LNCaP clone FGC (cell line): ENCODE measurements at regions not wholly inside any gene's neighbourhood (a gene's known extent, or its start where the extent isn't known, plus 50 kb on each side); places are given as distances from the start of the nearest gene placed in this dataset.

ENCODE experiments used
- DNase-seq: peaks from one replicate; pipeline ENCODE4 v3.0.0-alpha.2; 2011; ENCODE audit warnings: low read depth
- H3K4me3 ChIP-seq: 2 replicates; pipeline ENCODE4 v1.5.1; 2011; ENCODE audit warnings: mild to moderate bottlenecking, low read depth, low read length, control low read depth
- TF ChIP-seq, protein P1 (sequence below): IDR thresholded peaks from 2 replicates; pipeline ENCODE4 v1.5.1; 2012; ENCODE audit warnings: mild to moderate bottlenecking; ENCODE audit not compliant: control insufficient read depth, insufficient read depth; ENCODE audit errors: extremely low read depth

DNA sequence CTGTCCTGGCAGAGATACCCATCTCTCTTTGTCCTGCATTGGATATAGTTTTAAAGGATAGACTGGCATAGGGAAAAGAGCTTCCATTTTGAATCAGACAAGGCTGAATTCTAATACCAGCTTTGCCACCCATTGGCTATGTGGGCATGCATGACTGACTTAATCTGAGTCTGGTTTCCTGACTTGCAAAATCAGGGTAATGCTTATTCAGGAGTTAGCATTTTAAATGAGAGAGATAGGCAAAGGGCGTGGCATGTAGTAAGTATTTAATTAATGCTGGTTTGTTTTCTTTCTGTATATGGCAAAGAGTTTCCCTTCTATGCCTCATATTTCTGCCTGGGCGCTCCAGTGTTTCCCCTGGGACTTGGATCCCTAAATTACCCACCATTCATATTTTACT is 492.9 kb downstream of the IGSF11 start:
- TF ChIP-seq, protein P1, sequence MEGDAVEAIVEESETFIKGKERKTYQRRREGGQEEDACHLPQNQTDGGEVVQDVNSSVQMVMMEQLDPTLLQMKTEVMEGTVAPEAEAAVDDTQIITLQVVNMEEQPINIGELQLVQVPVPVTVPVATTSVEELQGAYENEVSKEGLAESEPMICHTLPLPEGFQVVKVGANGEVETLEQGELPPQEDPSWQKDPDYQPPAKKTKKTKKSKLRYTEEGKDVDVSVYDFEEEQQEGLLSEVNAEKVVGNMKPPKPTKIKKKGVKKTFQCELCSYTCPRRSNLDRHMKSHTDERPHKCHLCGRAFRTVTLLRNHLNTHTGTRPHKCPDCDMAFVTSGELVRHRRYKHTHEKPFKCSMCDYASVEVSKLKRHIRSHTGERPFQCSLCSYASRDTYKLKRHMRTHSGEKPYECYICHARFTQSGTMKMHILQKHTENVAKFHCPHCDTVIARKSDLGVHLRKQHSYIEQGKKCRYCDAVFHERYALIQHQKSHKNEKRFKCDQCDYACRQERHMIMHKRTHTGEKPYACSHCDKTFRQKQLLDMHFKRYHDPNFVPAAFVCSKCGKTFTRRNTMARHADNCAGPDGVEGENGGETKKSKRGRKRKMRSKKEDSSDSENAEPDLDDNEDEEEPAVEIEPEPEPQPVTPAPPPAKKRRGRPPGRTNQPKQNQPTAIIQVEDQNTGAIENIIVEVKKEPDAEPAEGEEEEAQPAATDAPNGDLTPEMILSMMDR: no peak
- no peak overlapping the region for H3K4me3 ChIP-seq
- no peak for DNase-seq

- TF ChIP-seq, protein P1: no peak
- DNase-seq: no peak
- no peak overlapping the region for H3K4me3 ChIP-seq
Observed at GRCh38 chr3:118543832-118544231, 490.8 kb downstream of the IGSF11 start.

- no peak for DNase-seq
- H3K4me3 ChIP-seq: no peak overlapping the region
- TF ChIP-seq, protein P1: no peak
Observed at GRCh38 chr3:118544458-118544857, 490.2 kb downstream of the IGSF11 start.

DNA sequence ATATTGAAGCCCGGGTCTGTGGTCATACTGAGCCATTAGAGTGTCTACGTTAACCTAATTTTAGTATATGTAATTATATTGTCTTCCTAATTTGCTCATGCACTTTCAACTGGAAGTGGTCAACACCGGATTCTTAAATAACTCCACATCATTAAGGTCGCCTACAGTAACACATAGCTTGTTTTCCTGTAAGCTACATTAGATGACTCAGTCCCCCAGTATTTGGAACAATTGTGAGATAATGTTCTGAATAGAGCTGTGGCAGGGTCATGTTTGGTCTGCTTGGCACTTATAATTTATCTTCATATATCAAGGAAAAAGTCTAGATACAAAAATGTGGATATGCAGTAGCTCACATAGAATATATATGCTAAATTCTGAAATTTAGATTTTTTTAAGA is 486.2 kb downstream of the IGSF11 start:
- TF ChIP-seq, protein P1: no peak
- no peak for DNase-seq
- no peak overlapping the region for H3K4me3 ChIP-seq

- no peak overlapping the region for H3K4me3 ChIP-seq
- TF ChIP-seq, protein P1: no peak
Observed at GRCh38 chr3:118550122-118550521, 484.5 kb downstream of the IGSF11 start.

DNA sequence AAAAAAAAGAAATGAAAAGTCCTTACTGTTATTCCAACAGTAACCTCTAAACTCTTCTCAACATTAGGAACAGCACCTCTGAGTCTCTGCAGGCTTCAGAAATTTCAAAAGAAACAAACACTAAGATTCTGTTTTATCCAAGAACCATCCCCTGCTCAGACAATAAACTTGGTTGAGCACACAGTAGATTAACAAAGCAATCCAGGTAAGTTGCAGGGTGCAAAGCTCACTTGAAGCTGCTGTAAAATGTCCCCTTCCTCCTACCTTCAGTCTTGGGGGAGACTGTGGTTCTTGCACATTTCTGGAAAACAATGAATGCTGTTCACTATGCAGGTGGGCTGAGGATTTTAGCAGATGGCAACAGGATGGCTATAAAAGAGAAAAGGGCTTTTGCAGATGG is 484.1 kb downstream of the IGSF11 start:
- TF ChIP-seq, protein P1: no peak
- no peak overlapping the region for H3K4me3 ChIP-seq
- DNase-seq: no peak

More at GRCh38 chr3:118550122-118550521, 484.5 kb downstream of the IGSF11 start:
- DNase-seq: no peak

- TF ChIP-seq, protein P1: no peak
- DNase-seq: no peak
- H3K4me3 ChIP-seq: no peak overlapping the region
Observed at GRCh38 chr3:118554148-118554838, 480.4 kb downstream of the IGSF11 start.
